NCI-H526 treated with DMSO at 0.1 percent for 48 hours (cell line): ENCODE measurements at regions not wholly inside any gene's neighbourhood (a gene's known extent, or its start where the extent isn't known, plus 50 kb on each side); places are given as distances from the start of the nearest gene placed in this dataset.
A peak's percentile ranks its signal among the peaks of the same experiment; 100 is the strongest.

Source experiments
- DNase-seq: peaks from one replicate; lab custom pipeline; 2025; lab: John Stamatoyannopoulos, UW

GRCh38 chr2:103103678-103104077 is 341.8 kb downstream of the TMEM182 start:
- DNase-seq, result no peak

- no peak for DNase-seq
Measured at GRCh38 chr2:103119352-103119751, 357.5 kb downstream of the TMEM182 start.

GRCh38 chr2:103121106-103121505 is 359.3 kb downstream of the TMEM182 start:
- DNase-seq, result no peak

GRCh38 chr2:103123516-103123915 is 361.7 kb downstream of the TMEM182 start:
- DNase-seq, result peak; percentile 60

- DNase-seq, result no peak
Measured at GRCh38 chr2:103130857-103131256, 369.0 kb downstream of the TMEM182 start.

- no peak for DNase-seq
Measured at GRCh38 chr2:103132536-103133217, 370.8 kb downstream of the TMEM182 start.

GRCh38 chr2:103135679-103136078 is 373.8 kb downstream of the TMEM182 start:
- DNase-seq, result no peak

- no peak for DNase-seq
Measured at GRCh38 chr2:103138123-103138901, 376.5 kb downstream of the TMEM182 start.

GRCh38 chr2:103139628-103140268 is 377.9 kb downstream of the TMEM182 start:
- no peak for DNase-seq

- no peak for DNase-seq
Measured at GRCh38 chr2:103144837-103145236, 383.0 kb downstream of the TMEM182 start.

- no peak for DNase-seq
Measured at GRCh38 chr2:103145739-103146138, 383.9 kb downstream of the TMEM182 start.

GRCh38 chr2:103151046-103151445 is 389.2 kb downstream of the TMEM182 start:
- no peak for DNase-seq

- DNase-seq, result no peak
Measured at GRCh38 chr2:103152556-103152955, 390.7 kb downstream of the TMEM182 start.

- DNase-seq, result no peak
Measured at GRCh38 chr2:103153580-103154284, 391.9 kb downstream of the TMEM182 start.

- DNase-seq, result no peak
Measured at GRCh38 chr2:103155308-103155707, 393.5 kb downstream of the TMEM182 start.

GRCh38 chr2:103159018-103159417 is 397.2 kb downstream of the TMEM182 start:
- DNase-seq, result peak; percentile 22

GRCh38 chr2:103161456-103162289 is 399.8 kb downstream of the TMEM182 start:
- DNase-seq, result peak; percentile 39

GRCh38 chr2:103164748-103165147 is 402.9 kb downstream of the TMEM182 start:
- DNase-seq, result no peak

GRCh38 chr2:103165836-103166235 is 404.0 kb downstream of the TMEM182 start:
- no peak for DNase-seq

- DNase-seq, result peak; percentile 76
Measured at GRCh38 chr2:103166456-103167324, 404.9 kb downstream of the TMEM182 start.
